ENCODE measurements at regions not wholly inside any gene's neighbourhood (a gene's known extent, or its start where the extent isn't known, plus 50 kb on each side); places are given as distances from the start of the nearest gene placed in this dataset.

GRCh38 chr2:34001557-34001956, 402.5 kb upstream of the FAM98A start:
- TF ChIP-seq CTCF (IDR thresholded peaks at IDR 0.05; ENCODE audit: unreplicated experiment) = no peak
- no peak for DNase-seq (ENCODE audit: low spot score, unreplicated experiment)
- no peaks in the 10 kb centered on the region for H3K4me1 Mint-ChIP-seq (ENCODE audit: low read depth)
- no peak overlapping the region for H3K27ac Mint-ChIP-seq
- H3K9me3 Mint-ChIP-seq (ENCODE audit: low read depth) = peaks cover 10% of the 10 kb centered on the region
- peaks cover 2% of the 10 kb centered on the region for H3K36me3 Mint-ChIP-seq (ENCODE audit: insufficient read depth)
- no peaks in the 10 kb centered on the region for H3K27me3 Mint-ChIP-seq
- H3K4me3 Mint-ChIP-seq (ENCODE audit: low read depth) = no peak overlapping the region

- no peaks in the 10 kb centered on the region for H3K4me1 Mint-ChIP-seq (ENCODE audit: low read depth)
- H3K27ac Mint-ChIP-seq = no peak overlapping the region
- no peak for DNase-seq (ENCODE audit: low spot score, unreplicated experiment)
- H3K27me3 Mint-ChIP-seq = no peaks in the 10 kb centered on the region
- no peak for TF ChIP-seq CTCF (IDR thresholded peaks at IDR 0.05; ENCODE audit: unreplicated experiment)
- H3K4me3 Mint-ChIP-seq (ENCODE audit: low read depth) = no peak overlapping the region
- H3K36me3 Mint-ChIP-seq (ENCODE audit: insufficient read depth) = no peaks in the 10 kb centered on the region
- H3K9me3 Mint-ChIP-seq (ENCODE audit: low read depth) = peaks cover 13% of the 10 kb centered on the region
Observed at GRCh38 chr2:33984131-33984530, 385.0 kb upstream of the FAM98A start.

- Mint-ChIP-seq H3K27ac (no peak overlapping the region), H3K4me1 (ENCODE audit: low read depth) (no peaks in the 10 kb centered on the region), H3K36me3 (ENCODE audit: insufficient read depth) (no peaks in the 10 kb centered on the region), H3K4me3 (ENCODE audit: low read depth) (no peak overlapping the region), H3K27me3 (no peaks in the 10 kb centered on the region), H3K9me3 (ENCODE audit: low read depth) (peaks cover 16% of the 10 kb centered on the region)
- no peak for DNase-seq (ENCODE audit: low spot score, unreplicated experiment)
- no peak for TF ChIP-seq CTCF (IDR thresholded peaks at IDR 0.05; ENCODE audit: unreplicated experiment)
Observed at GRCh38 chr2:33978471-33978870, 379.4 kb upstream of the FAM98A start.

- no peak overlapping the region for H3K4me3 Mint-ChIP-seq (ENCODE audit: low read depth)
- no peaks in the 10 kb centered on the region for H3K27me3 Mint-ChIP-seq
- no peak for DNase-seq (ENCODE audit: low spot score, unreplicated experiment)
- no peak overlapping the region for H3K27ac Mint-ChIP-seq
- no peaks in the 10 kb centered on the region for H3K4me1 Mint-ChIP-seq (ENCODE audit: low read depth)
- no peaks in the 10 kb centered on the region for H3K36me3 Mint-ChIP-seq (ENCODE audit: insufficient read depth)
- TF ChIP-seq CTCF (IDR thresholded peaks at IDR 0.05; ENCODE audit: unreplicated experiment) = no peak
- H3K9me3 Mint-ChIP-seq (ENCODE audit: low read depth) = peaks cover 3% of the 10 kb centered on the region
Observed at GRCh38 chr2:33975498-33975897, 376.4 kb upstream of the FAM98A start.

- no peaks in the 10 kb centered on the region for H3K27me3 Mint-ChIP-seq
- H3K27ac Mint-ChIP-seq = no peak overlapping the region
- DNase-seq (ENCODE audit: low spot score, unreplicated experiment) = no peak
- no peaks in the 10 kb centered on the region for H3K9me3 Mint-ChIP-seq (ENCODE audit: low read depth)
- no peak overlapping the region for H3K4me3 Mint-ChIP-seq (ENCODE audit: low read depth)
- no peaks in the 10 kb centered on the region for H3K36me3 Mint-ChIP-seq (ENCODE audit: insufficient read depth)
- H3K4me1 Mint-ChIP-seq (ENCODE audit: low read depth) = no peaks in the 10 kb centered on the region
- TF ChIP-seq CTCF (IDR thresholded peaks at IDR 0.05; ENCODE audit: unreplicated experiment) = no peak
Observed at GRCh38 chr2:33967103-33967502, 368.0 kb upstream of the FAM98A start.
